SK-N-SH (cell line): ENCODE measurements at regions not wholly inside any gene's neighbourhood (a gene's known extent, or its start where the extent isn't known, plus 50 kb on each side); places are given as distances from the start of the nearest gene placed in this dataset.

Experiments used
- CTCF ChIA-PET: fragments of 300-600, 350-600 bp; formaldehyde crosslinking; extraction: SDS; loops from one replicate; lab custom pipeline; 2021; lab: Yijun Ruan, JAX
- POLR2A ChIA-PET: fragments of 350-600 bp; sonication (Branson Sonifier 250); formaldehyde crosslinking; extraction: SDS; loops from one replicate; lab custom pipeline; 2020; ENCODE audit warnings: antibody characterized with exemption, inconsistent platforms; lab: Yijun Ruan, JAX
- DNase-seq: peaks from one replicate; pipeline ENCODE4 v3.0.0; 2012
- H2AFZ ChIP-seq: fragments of 200-600 bp; sonication (generic); 2 replicates; pipeline ENCODE4 v1.8.1; 2016; ENCODE audit warnings: antibody characterized with exemption, mild to moderate bottlenecking, low read depth
- H3F3A ChIP-seq: fragments of 200-600 bp; sonication (generic); replicated peaks from 2 replicates; pipeline ENCODE3; 2016; ENCODE audit warnings: antibody characterized with exemption, mild to moderate bottlenecking; ENCODE audit not compliant: insufficient read depth
- H3K27ac ChIP-seq, 2 experiments: fragments of 200-500 bp in 1 of 2; fragments of 200-600 bp in 1 of 2; sonication (Bioruptor generic) in 1 of 2; sonication (generic), shearing (Covaris generic) in 1 of 2; 2 replicates each; pipeline versions ENCODE4 v1.5.1 to v1.6.1; 2014 to 2016; ENCODE audit warnings: low read depth in 2 of 2, inconsistent platforms in 1 of 2, low read length in 1 of 2, mild to moderate bottlenecking in 1 of 2, mixed read lengths in 1 of 2
- H3K27me3 ChIP-seq: fragments of 200-600 bp; sonication (generic), shearing (Covaris generic); 2 replicates; pipeline ENCODE4 v1.6.1; 2016; ENCODE audit warnings: mixed run types; ENCODE audit not compliant: insufficient read depth
- H3K36me3 ChIP-seq, 2 experiments: fragments of 200-500 bp in 1 of 2; fragments of 200-600 bp in 1 of 2; sonication (Bioruptor generic) in 1 of 2; sonication (generic) in 1 of 2; replicated peaks in 1 of 2; 2 replicates each; pipeline versions ENCODE3 to v1.5.1; 2014 to 2016; ENCODE audit warnings: low read length in 1 of 2, mild to moderate bottlenecking in 1 of 2; ENCODE audit not compliant: insufficient read depth in 2 of 2, control insufficient read depth in 1 of 2
- H3K4me1 ChIP-seq, 2 experiments: fragments of 200-500 bp in 1 of 2; fragments of 200-600 bp in 1 of 2; sonication (Bioruptor generic) in 1 of 2; sonication (generic), shearing (Covaris generic) in 1 of 2; 2 replicates each; pipeline versions ENCODE4 v1.5.1 to v1.6.1; 2014 to 2016; ENCODE audit warnings: low read depth in 1 of 2, low read length in 1 of 2, mixed run types in 1 of 2; ENCODE audit not compliant: insufficient read depth in 2 of 2, control insufficient read depth in 1 of 2
- H3K4me2 ChIP-seq: fragments of 200-600 bp; sonication (generic), shearing (Covaris generic); 2 replicates; pipeline ENCODE4 v1.6.1; 2017; ENCODE audit warnings: mixed run types
- H3K4me3 ChIP-seq, 2 experiments: fragments of 200-500 bp in 1 of 2; fragments of 200-600 bp in 1 of 2; sonication (Bioruptor generic) in 1 of 2; sonication (generic), shearing (Covaris generic) in 1 of 2; 2 replicates each; pipeline versions ENCODE4 v1.5.1 to v1.8.1; 2014 to 2016; ENCODE audit warnings: low read depth in 2 of 2, inconsistent platforms in 1 of 2, low read length in 1 of 2, mild to moderate bottlenecking in 1 of 2, mixed read lengths in 1 of 2, moderate library complexity in 1 of 2
- H3K79me2 ChIP-seq: fragments of 200-600 bp; sonication (generic); 2 replicates; pipeline ENCODE4 v1.8.1; 2017; ENCODE audit warnings: mild to moderate bottlenecking; ENCODE audit not compliant: insufficient read depth
- H3K9ac ChIP-seq: fragments of 200-600 bp; sonication (generic); 2 replicates; pipeline ENCODE4 v1.6.1; 2017; ENCODE audit warnings: mixed run types
- H3K9me2 ChIP-seq: fragments of 200-600 bp; sonication (generic); 2 replicates; pipeline ENCODE4 v1.6.1; 2017; ENCODE audit warnings: mixed run types
- H3K9me3 ChIP-seq: fragments of 200-600 bp; sonication (generic); 2 replicates; pipeline ENCODE4 v1.6.1; 2017; ENCODE audit warnings: mixed run types, mild to moderate bottlenecking, moderate library complexity
- H4K20me1 ChIP-seq: fragments of 200-600 bp; sonication (generic); 2 replicates; pipeline ENCODE4 v1.6.1; 2017; ENCODE audit warnings: mild to moderate bottlenecking, mixed run types; ENCODE audit not compliant: insufficient read depth
- CTCF ChIP-seq: fragments of 200-600 bp; sonication (generic); IDR thresholded peaks from 2 replicates; pipeline ENCODE4 v1.6.1; 2017; ENCODE audit warnings: antibody characterized with exemption, mild to moderate bottlenecking, moderate library complexity
- EP300 ChIP-seq, 2 experiments: IDR thresholded peaks; 2 replicates each; pipeline versions ENCODE4 v1.4.0 to v1.6.1; 2012; ENCODE audit warnings: borderline replicate concordance in 1 of 2, low read depth in 1 of 2, low read length in 1 of 2
- EZH2phosphoT487 ChIP-seq: fragments of 200-600 bp; sonication (generic); IDR thresholded peaks from 2 replicates; pipeline ENCODE4 v1.6.1; 2017; ENCODE audit warnings: low read depth, mixed run types, mild to moderate bottlenecking, antibody characterized with exemption, moderate library complexity, borderline replicate concordance
- FOSL2 ChIP-seq: IDR thresholded peaks from 2 replicates; pipeline ENCODE4 v1.4.0; 2012; ENCODE audit warnings: low read depth, mild to moderate bottlenecking, moderate library complexity, borderline replicate concordance
- FOXJ3 ChIP-seq: sonication (generic); formaldehyde crosslinking; IDR thresholded peaks from 2 replicates; pipeline ENCODE4 v1.5.1; 2020; ENCODE audit warnings: mild to moderate bottlenecking, missing genetic modification reagents
- IRF3 ChIP-seq: fragments of 150-350 bp; IDR thresholded peaks from 2 replicates; pipeline ENCODE4 v1.6.1; 2016; ENCODE audit warnings: mild to moderate bottlenecking, low read depth, low read length
- JUND ChIP-seq: IDR thresholded peaks from 2 replicates; pipeline ENCODE4 v1.4.0; 2012
- MAX ChIP-seq: IDR thresholded peaks from 2 replicates; pipeline ENCODE4 v1.4.0; 2012; ENCODE audit warnings: low read depth
- MXI1 ChIP-seq: IDR thresholded peaks from 2 replicates; pipeline ENCODE4 v1.6.1; 2012; ENCODE audit warnings: mild to moderate bottlenecking, low read depth, low read length, improper control_type of control experiment
- NRF1 ChIP-seq: IDR thresholded peaks from 2 replicates; pipeline ENCODE4 v1.6.1; 2012; ENCODE audit warnings: low read depth, mild to moderate bottlenecking, low read length
- PBX3 ChIP-seq: IDR thresholded peaks from 2 replicates; pipeline ENCODE4; 2012
- POLR2AphosphoS5 ChIP-seq: IDR thresholded peaks from 2 replicates; pipeline ENCODE4 v1.6.1; 2012; ENCODE audit warnings: low read depth, low read length
- RAD21 ChIP-seq: IDR thresholded peaks from 2 replicates; pipeline ENCODE4 v1.6.1; 2012; ENCODE audit warnings: mild to moderate bottlenecking, low read length
- RXRA ChIP-seq: IDR thresholded peaks from 2 replicates; pipeline ENCODE4 v1.4.0; 2012; ENCODE audit warnings: low read depth, mild to moderate bottlenecking, borderline replicate concordance
- SIN3A ChIP-seq: IDR thresholded peaks from 2 replicates; pipeline ENCODE4 v1.6.1; 2012; ENCODE audit warnings: low read depth, mild to moderate bottlenecking, low read length, moderate library complexity, borderline replicate concordance
- SMC3 ChIP-seq: IDR thresholded peaks from 2 replicates; pipeline ENCODE4 v1.6.1; 2012; ENCODE audit warnings: low read depth, low read length, improper control_type of control experiment
- TAF1 ChIP-seq: IDR thresholded peaks from 2 replicates; pipeline ENCODE4 v1.6.1; 2012; ENCODE audit warnings: low read depth, mild to moderate bottlenecking, low read length, moderate library complexity, borderline replicate concordance
- TEAD4 ChIP-seq: IDR thresholded peaks from 2 replicates; pipeline ENCODE4 v1.4.0; 2012; ENCODE audit warnings: mild to moderate bottlenecking, borderline replicate concordance; ENCODE audit not compliant: insufficient read depth
- YY1 ChIP-seq: IDR thresholded peaks from 2 replicates; pipeline ENCODE4 v1.4.0; 2012; ENCODE audit warnings: low read depth, mild to moderate bottlenecking
- WGBS: methylation state at CpG from one replicate; pipeline ENCODE4 v1.1.6; 2017; ENCODE audit warnings: low lambda C conversion rate; 5-methylcytosine and 5-hydroxymethylcytosine counted together

GRCh38 chr3:165544432-165544831 is 292.8 kb downstream of the BCHE start:
- no peaks in the 10 kb centered on the region for H3K27me3 ChIP-seq
- ChIA-PET POLR2A (no interaction called here), CTCF (no interaction called here)
- no peak overlapping the region for H2AFZ ChIP-seq
- H3K27ac ChIP-seq = no peak overlapping the region
- H3K9ac ChIP-seq = no peak overlapping the region
- no peaks in the 10 kb centered on the region for H3K79me2 ChIP-seq
- H3K9me3 ChIP-seq = no peaks in the 10 kb centered on the region
- no peaks in the 10 kb centered on the region for H3K36me3 ChIP-seq
- H3K9me2 ChIP-seq = no peaks in the 10 kb centered on the region
- no peaks in the 10 kb centered on the region for H3K4me1 ChIP-seq
- DNase-seq = no peak
- WGBS = 17% methylated on average over 7 of the region's 7 CpGs
- no peaks in the 10 kb centered on the region for H4K20me1 ChIP-seq
- TF ChIP-seq POLR2AphosphoS5 = no peak
- TF ChIP-seq SMC3 = no peak
- TF ChIP-seq MAX = no peak
- TF ChIP-seq TEAD4 = no peak
- no peak for TF ChIP-seq SIN3A
- TF ChIP-seq JUND = no peak
- no peak for TF ChIP-seq RAD21
- TF ChIP-seq RXRA = no peak
- TF ChIP-seq MXI1 = no peak
- TF ChIP-seq EZH2phosphoT487 = no peak
- TF ChIP-seq IRF3 = no peak
- TF ChIP-seq FOXJ3 (CRISPR knock-in tag) = no peak
- TF ChIP-seq FOSL2 = no peak
- no peak for TF ChIP-seq EP300 (IDR thresholded peaks at IDR 0.05; ENCODE audit: borderline replicate concordance in 1 of 2, low read depth in 1 of 2, low read length in 1 of 2)
- TF ChIP-seq YY1 = no peak
- TF ChIP-seq NRF1 = no peak
- no peak for TF ChIP-seq PBX3
- no peak for TF ChIP-seq CTCF
- TF ChIP-seq TAF1 = no peak
- no peak overlapping the region for H3K4me3 ChIP-seq
- no peaks in the 10 kb centered on the region for H3F3A ChIP-seq
- H3K4me2 ChIP-seq = no peak overlapping the region
